Esophagus muscularis mucosa (tissue), 4 donors: ENCODE measurements at regions not wholly inside any gene's neighbourhood (a gene's known extent, or its start where the extent isn't known, plus 50 kb on each side); places are given as distances from the start of the nearest gene placed in this dataset.

Source experiments
- DNase-seq: peaks from one replicate; pipeline ENCODE4 v3.0.0-alpha.2; 2017; ENCODE audit errors: extremely low spot score
- H3K27ac ChIP-seq, 4 donors: fragments of 200-600 bp; sonication (generic); replicated peaks in 1 of 4; 1 replicate in 3 of 4; 2 replicates in 1 of 4; pipeline ENCODE4 v1.5.1; 2016 to 2019; ENCODE audit warnings: mild to moderate bottlenecking in 1 of 4
- H3K27me3 ChIP-seq, 4 donors: fragments of 200-600 bp; sonication (generic); one replicate each; pipeline versions ENCODE4 v1.5.1 to v1.6.0; 2016 to 2019
- H3K36me3 ChIP-seq, 4 donors: fragments of 200-600 bp; sonication (generic); one replicate each; pipeline ENCODE4 v1.5.1; 2016 to 2019
- H3K4me1 ChIP-seq, 4 donors: fragments of 200-600 bp; sonication (generic); one replicate each; pipeline ENCODE4 v1.5.1; 2016 to 2019
- H3K4me3 ChIP-seq, 4 donors: fragments of 200-600 bp; sonication (generic); 1 replicate in 2 of 4; 2 replicates in 2 of 4; pipeline ENCODE4 v1.5.1; 2016 to 2019; ENCODE audit warnings: mild to moderate bottlenecking in 4 of 4, moderate library complexity in 1 of 4
- H3K9me3 ChIP-seq, 4 donors: fragments of 200-600 bp; sonication (generic); 1 replicate in 3 of 4; 2 replicates in 1 of 4; pipeline ENCODE4 v1.5.1; 2016 to 2019
- EP300 ChIP-seq: sonication (generic); formaldehyde crosslinking; IDR thresholded peaks from one replicate; pipeline ENCODE4 v1.6.1; 2017; ENCODE audit warnings: antibody characterized with exemption
- POLR2A ChIP-seq: fragments of 450-650 bp; IDR thresholded peaks from one replicate; pipeline ENCODE4 v1.6.1; 2017; ENCODE audit warnings: antibody characterized with exemption, moderate library complexity, mild to moderate bottlenecking, low read depth
- POLR2AphosphoS5 ChIP-seq, 2 donors: sonication (generic); formaldehyde crosslinking; IDR thresholded peaks; one replicate each; pipeline ENCODE4 v1.6.1; 2017; ENCODE audit warnings: antibody characterized with exemption in 2 of 2
- WGBS: methylation state at CpG from one replicate; pipeline ENCODE4 v1.1.5; 2018; 5-methylcytosine and 5-hydroxymethylcytosine counted together
- intact Hi-C: fragments of 100-400 bp; cut with DNase I; formaldehyde crosslinking; loops from one replicate; pipeline ENCODE4 v1.15.1; 2023
- TF ChIP-seq, protein P1 (sequence below), 3 experiments: fragments of 200-600 bp in 2 of 3; fragments of 450-650 bp in 1 of 3; sonication (generic) in 2 of 3; IDR thresholded peaks; one replicate each; pipeline ENCODE4 v1.5.1; 2017 to 2019; ENCODE audit warnings: antibody characterized with exemption in 3 of 3, mild to moderate bottlenecking in 2 of 3, moderate library complexity in 1 of 3

DNA sequence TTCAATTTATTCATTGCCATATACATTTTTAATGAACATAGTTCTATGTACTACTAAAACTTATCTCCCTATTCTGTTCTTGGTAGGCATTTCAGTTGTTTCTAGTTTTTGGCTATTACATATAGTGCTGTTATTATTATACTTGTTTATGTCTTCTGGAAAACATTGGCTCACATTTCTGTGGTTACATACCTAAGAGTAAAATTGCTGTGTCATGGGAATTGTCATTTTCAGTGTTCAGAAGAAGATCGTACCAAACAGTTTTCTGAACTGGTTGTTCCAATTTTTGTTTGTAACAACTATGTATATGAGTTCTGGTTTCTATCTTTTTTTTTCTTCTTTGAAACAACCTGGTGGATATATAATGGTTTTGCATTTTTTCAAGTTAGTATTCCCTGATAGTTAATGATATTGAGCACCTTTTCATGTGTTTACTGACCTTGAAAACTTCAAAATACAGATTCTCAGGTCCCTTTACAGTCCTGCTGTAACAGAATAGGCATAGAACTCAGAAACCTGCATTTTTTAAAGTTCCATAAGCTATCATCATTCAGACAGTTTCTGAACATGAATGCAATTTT is 230.7 kb downstream of the JRKL start:
- intact Hi-C loops, result no loop called here
- no peak overlapping the region for H3K4me3 ChIP-seq
- H3K27me3 ChIP-seq, result no peaks in the 10 kb centered on the region
- DNase-seq, result no peak
- peaks cover 0 to 9% (median 0%) of the 10 kb centered on the region in 4 donors for H3K4me1 ChIP-seq
- no peaks in the 10 kb centered on the region for H3K36me3 ChIP-seq
- no peak overlapping the region for H3K27ac ChIP-seq
- TF ChIP-seq, protein P1, sequence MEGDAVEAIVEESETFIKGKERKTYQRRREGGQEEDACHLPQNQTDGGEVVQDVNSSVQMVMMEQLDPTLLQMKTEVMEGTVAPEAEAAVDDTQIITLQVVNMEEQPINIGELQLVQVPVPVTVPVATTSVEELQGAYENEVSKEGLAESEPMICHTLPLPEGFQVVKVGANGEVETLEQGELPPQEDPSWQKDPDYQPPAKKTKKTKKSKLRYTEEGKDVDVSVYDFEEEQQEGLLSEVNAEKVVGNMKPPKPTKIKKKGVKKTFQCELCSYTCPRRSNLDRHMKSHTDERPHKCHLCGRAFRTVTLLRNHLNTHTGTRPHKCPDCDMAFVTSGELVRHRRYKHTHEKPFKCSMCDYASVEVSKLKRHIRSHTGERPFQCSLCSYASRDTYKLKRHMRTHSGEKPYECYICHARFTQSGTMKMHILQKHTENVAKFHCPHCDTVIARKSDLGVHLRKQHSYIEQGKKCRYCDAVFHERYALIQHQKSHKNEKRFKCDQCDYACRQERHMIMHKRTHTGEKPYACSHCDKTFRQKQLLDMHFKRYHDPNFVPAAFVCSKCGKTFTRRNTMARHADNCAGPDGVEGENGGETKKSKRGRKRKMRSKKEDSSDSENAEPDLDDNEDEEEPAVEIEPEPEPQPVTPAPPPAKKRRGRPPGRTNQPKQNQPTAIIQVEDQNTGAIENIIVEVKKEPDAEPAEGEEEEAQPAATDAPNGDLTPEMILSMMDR (IDR thresholded peaks at IDR 0.05), result no peak
- no peak for TF ChIP-seq EP300
- TF ChIP-seq POLR2A, result no peak
- no peak for TF ChIP-seq POLR2AphosphoS5 (IDR thresholded peaks at IDR 0.05)
- H3K9me3 ChIP-seq, result no peaks in the 10 kb centered on the region
- WGBS, result 56% methylated on average over 1 of the region's 1 CpG

DNA sequence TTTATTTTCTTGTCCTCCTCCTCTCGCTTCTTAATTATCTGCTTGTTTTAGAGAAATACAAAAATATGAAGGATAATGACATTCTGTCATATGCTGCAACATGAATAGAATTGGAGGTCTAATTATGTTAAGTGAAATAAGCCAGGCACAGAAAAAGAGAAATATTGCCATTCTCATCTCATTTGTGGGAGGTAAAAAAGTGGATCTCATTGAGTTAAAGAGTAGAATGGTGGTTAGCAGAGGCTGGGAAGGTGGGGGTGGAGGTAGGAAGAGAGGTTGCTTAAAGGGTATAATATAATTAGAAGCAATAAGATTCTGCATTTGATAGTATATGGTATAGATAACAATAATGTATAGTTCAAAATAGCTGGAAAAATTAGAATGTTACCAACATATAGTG is 231.3 kb downstream of the JRKL start:
- H3K4me3 ChIP-seq, result no peak overlapping the region
- no peak for DNase-seq
- no peaks in the 10 kb centered on the region for H3K27me3 ChIP-seq
- intact Hi-C loops, result no loop called here
- WGBS, result 68% methylated on average over 1 of the region's 1 CpG
- H3K4me1 ChIP-seq, result peaks cover 0 to 9% (median 0%) of the 10 kb centered on the region in 4 donors
- no peak overlapping the region for H3K27ac ChIP-seq
- TF ChIP-seq EP300 (no peak), POLR2A (no peak), POLR2AphosphoS5 (IDR thresholded peaks at IDR 0.05) (no peak)
- TF ChIP-seq, protein P1 (IDR thresholded peaks at IDR 0.05), result no peak
- H3K9me3 ChIP-seq, result no peaks in the 10 kb centered on the region
- no peaks in the 10 kb centered on the region for H3K36me3 ChIP-seq

DNA sequence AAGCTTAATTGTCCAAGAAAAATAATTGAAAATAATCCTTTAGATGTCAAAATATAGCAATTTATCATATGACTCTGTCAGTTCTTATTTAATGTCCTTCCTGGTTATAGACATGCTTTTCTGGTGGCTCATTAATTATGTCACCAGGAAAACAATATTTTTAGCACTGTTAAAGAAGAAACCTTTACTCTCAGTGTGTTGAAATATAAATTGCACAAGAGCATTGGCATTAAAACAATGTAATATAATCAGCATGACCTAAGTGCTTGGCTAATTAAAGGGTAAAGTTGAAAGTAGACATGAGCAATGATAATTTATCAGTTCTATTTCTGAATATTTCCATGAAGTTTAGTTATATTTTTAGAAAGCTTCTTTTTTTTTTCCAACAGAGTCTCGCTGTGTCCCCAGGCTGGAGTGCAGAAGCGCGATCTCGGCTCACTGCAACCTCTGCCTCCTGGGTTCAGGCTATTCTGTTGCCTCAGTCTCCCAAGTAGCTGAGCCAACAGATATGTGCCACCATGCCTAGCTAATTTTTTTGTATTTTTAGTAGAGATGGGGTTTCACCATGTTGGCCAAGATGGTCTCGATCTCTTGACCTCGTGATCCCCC is 232.3 kb downstream of the JRKL start:
- no peaks in the 10 kb centered on the region for H3K36me3 ChIP-seq
- 84% methylated on average over 6 of the region's 6 CpGs for WGBS
- no peak overlapping the region for H3K4me3 ChIP-seq
- no peak for DNase-seq
- peaks cover 0 to 9% (median 0%) of the 10 kb centered on the region in 4 donors for H3K4me1 ChIP-seq
- TF ChIP-seq POLR2A (no peak), POLR2AphosphoS5 (IDR thresholded peaks at IDR 0.05) (no peak), EP300 (no peak)
- TF ChIP-seq, protein P1 (IDR thresholded peaks at IDR 0.05), result no peak
- no peaks in the 10 kb centered on the region for H3K27me3 ChIP-seq
- H3K9me3 ChIP-seq, result peaks cover 0 to 8% (median 2%) of the 10 kb centered on the region in 4 donors
- H3K27ac ChIP-seq, result no peak overlapping the region
- intact Hi-C loops, result no loop called here

- H3K4me3 ChIP-seq, result no peak overlapping the region
- H3K36me3 ChIP-seq, result no peaks in the 10 kb centered on the region
- 72% methylated on average over 2 of the region's 2 CpGs for WGBS
- peaks cover 0 to 9% (median 0%) of the 10 kb centered on the region in 4 donors for H3K4me1 ChIP-seq
- H3K27me3 ChIP-seq, result no peaks in the 10 kb centered on the region
- TF ChIP-seq EP300 (no peak), POLR2A (no peak), POLR2AphosphoS5 (IDR thresholded peaks at IDR 0.05) (no peak)
- TF ChIP-seq, protein P1 (IDR thresholded peaks at IDR 0.05), result no peak
- peaks cover 0 to 8% (median 3%) of the 10 kb centered on the region in 4 donors for H3K9me3 ChIP-seq
- intact Hi-C loops, result no loop called here
- no peak for DNase-seq
- H3K27ac ChIP-seq, result no peak overlapping the region
Measured at GRCh38 chr11:96624126-96624525, 234.3 kb downstream of the JRKL start.
